ENCODE measurements at regions not wholly inside any gene's neighbourhood (a gene's known extent, or its start where the extent isn't known, plus 50 kb on each side); places are given as distances from the start of the nearest gene placed in this dataset.
"Not testable (repeated sequence)": the region's sequence is repeated elsewhere in the genome, so short reads cannot be mapped to it uniquely, and the experiment has no call there.

GRCh38 chr19:20482721-20483120, 82.9 kb downstream of the ZNF737 start:
- ATAC-seq, result no peak
- Mint-ChIP-seq H3K4me3 (no peak overlapping the region), H3K9me3 (peaks cover 12% of the 10 kb centered on the region)

GRCh38 chr19:20481736-20482135, 83.8 kb downstream of the ZNF737 start:
- ATAC-seq (no peak), DNase-seq (ENCODE audit: low spot score in 2 of 2) (no peak)

More at GRCh38 chr19:20482721-20483120, 82.9 kb downstream of the ZNF737 start:
- H3K36me3 Mint-ChIP-seq, result no peaks in the 10 kb centered on the region
- no peak for DNase-seq (ENCODE audit: low spot score in 2 of 2)
- H3K4me1 Mint-ChIP-seq, result no peaks in the 10 kb centered on the region
- H3K27ac Mint-ChIP-seq, result no peak overlapping the region

DNA sequence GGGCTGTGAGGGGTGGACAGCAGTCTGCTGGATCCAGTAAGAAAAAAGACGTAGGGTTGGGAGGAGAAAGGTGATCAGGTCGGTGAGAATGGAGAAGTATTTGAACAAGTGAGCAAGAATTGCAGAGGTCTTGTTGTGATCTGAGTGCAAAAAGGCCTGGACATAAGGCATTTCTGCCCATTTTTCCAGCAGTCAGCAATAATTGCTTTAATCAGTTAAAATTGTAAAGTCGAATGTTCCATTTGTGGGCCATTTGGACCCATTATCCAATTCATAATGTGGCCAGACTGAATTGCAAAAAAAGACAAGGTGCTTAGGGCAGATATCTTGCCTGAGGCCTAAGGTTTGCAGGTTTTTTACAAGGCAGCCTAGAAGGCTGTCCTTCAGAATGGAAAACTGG, 86.1 kb downstream of the ZNF737 start:
- no peak for ATAC-seq
- H3K4me3 Mint-ChIP-seq, result no peak overlapping the region
- peaks cover 16% of the 10 kb centered on the region for H3K9me3 Mint-ChIP-seq
- DNase-seq (ENCODE audit: low spot score in 2 of 2), result no peak
- H3K27ac Mint-ChIP-seq, result no peak overlapping the region
- H3K36me3 Mint-ChIP-seq, result no peaks in the 10 kb centered on the region
- H3K4me1 Mint-ChIP-seq, result no peaks in the 10 kb centered on the region

More at GRCh38 chr19:20481736-20482135, 83.8 kb downstream of the ZNF737 start:
- no peaks in the 10 kb centered on the region for H3K36me3 Mint-ChIP-seq
- H3K9me3 Mint-ChIP-seq, result peaks cover 22% of the 10 kb centered on the region
- no peak overlapping the region for H3K27ac Mint-ChIP-seq
- no peak overlapping the region for H3K4me3 Mint-ChIP-seq
- H3K4me1 Mint-ChIP-seq, result no peaks in the 10 kb centered on the region

DNA sequence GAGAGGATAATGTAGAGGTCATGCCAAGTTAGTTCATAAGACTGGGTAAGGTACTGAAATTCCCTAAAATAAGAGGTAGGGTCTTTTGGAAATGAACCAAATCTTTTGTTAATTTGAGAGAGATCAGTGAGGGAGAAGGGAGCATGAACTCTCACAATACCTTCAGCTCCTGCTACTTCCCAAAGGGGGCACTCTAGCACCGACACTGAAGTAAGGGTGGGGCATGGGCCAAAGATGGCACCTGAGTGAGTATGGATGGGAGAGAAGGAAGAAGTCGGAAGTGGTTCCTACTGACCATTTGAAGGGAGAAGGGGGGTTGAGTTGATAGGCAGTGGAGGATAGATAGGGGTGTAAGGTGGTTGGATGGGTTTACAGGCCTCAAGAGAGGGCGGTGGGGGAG, 86.6 kb downstream of the ZNF737 start:
- Mint-ChIP-seq H3K4me1 (no peaks in the 10 kb centered on the region), H3K9me3 (peaks cover 15% of the 10 kb centered on the region)

DNA sequence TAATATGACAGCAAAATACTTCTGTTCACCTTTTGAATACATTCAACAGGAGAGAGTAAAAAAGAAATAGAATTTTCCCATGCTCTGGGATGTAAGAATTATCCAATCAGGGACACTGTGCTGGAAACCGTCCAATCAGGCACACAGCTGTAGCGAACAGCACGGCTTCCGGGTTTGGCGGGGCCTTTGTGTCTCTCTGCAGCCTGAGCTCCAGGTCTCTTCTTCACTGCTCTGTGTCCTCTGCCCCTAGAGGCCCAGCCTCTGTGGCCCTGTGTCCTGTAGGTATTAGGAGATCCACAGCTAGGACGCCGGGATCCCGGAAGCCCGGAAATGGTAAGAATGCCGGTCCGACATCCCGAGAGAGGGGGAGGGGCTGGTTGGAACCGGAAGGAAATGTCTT, 92.7 kb downstream of the ZNF737 start:
- ATAC-seq, result no peak

More for the DNA sequence above, 86.6 kb downstream of the ZNF737 start:
- Mint-ChIP-seq H3K27ac (no peak overlapping the region), H3K4me3 (no peak overlapping the region), H3K36me3 (no peaks in the 10 kb centered on the region)
- ATAC-seq, result no peak
- no peak for DNase-seq (ENCODE audit: low spot score in 2 of 2)

GRCh38 chr19:20471431-20471830, 94.2 kb downstream of the ZNF737 start:
- Mint-ChIP-seq H3K36me3 (no peaks in the 10 kb centered on the region), H3K4me3 (no peak overlapping the region), H3K27ac (no peak overlapping the region), H3K9me3 (no peaks in the 10 kb centered on the region), H3K4me1 (no peaks in the 10 kb centered on the region)
- no peak for DNase-seq (ENCODE audit: low spot score in 2 of 2)
- ATAC-seq, result no peak

More for the DNA sequence above, 92.7 kb downstream of the ZNF737 start:
- DNase-seq (ENCODE audit: low spot score in 2 of 2), result no peak
- no peak overlapping the region for H3K4me3 Mint-ChIP-seq
- no peak overlapping the region for H3K27ac Mint-ChIP-seq
- H3K4me1 Mint-ChIP-seq, result no peaks in the 10 kb centered on the region
- peaks cover 11% of the 10 kb centered on the region for H3K9me3 Mint-ChIP-seq
- H3K36me3 Mint-ChIP-seq, result no peaks in the 10 kb centered on the region

- Mint-ChIP-seq H3K4me3 (no peak overlapping the region), H3K36me3 (no peaks in the 10 kb centered on the region), H3K4me1 (no peaks in the 10 kb centered on the region), H3K9me3 (no peaks in the 10 kb centered on the region), H3K27ac (no peak overlapping the region)
- DNase-seq (ENCODE audit: low spot score in 2 of 2), result no peak
- no peak for ATAC-seq
Measured at GRCh38 chr19:20470345-20471135, 95.0 kb downstream of the ZNF737 start.

DNA sequence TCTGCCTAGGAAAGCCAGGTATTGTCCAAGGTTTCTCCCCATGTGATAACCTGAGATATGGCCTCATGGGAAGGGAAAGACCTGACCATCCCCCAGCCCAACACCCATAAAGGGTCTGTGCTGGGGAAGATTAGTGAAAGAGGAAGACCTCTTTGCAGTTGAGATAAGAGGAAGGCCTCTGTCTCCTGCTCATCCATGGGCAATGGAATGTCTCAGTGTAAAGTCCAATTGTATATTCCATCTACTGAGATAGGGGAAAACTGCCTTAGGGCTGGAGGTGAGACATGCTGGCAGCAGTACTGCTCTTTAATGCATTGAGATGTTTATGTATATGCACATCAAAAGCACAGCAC, 99.0 kb downstream of the ZNF737 start:
- H3K27ac Mint-ChIP-seq; DNase-seq (ENCODE audit: low spot score in 2 of 2); H3K36me3 Mint-ChIP-seq; ATAC-seq; H3K9me3 Mint-ChIP-seq; H3K4me3 Mint-ChIP-seq; H3K4me1 Mint-ChIP-seq: not testable (repeated sequence)

DNA sequence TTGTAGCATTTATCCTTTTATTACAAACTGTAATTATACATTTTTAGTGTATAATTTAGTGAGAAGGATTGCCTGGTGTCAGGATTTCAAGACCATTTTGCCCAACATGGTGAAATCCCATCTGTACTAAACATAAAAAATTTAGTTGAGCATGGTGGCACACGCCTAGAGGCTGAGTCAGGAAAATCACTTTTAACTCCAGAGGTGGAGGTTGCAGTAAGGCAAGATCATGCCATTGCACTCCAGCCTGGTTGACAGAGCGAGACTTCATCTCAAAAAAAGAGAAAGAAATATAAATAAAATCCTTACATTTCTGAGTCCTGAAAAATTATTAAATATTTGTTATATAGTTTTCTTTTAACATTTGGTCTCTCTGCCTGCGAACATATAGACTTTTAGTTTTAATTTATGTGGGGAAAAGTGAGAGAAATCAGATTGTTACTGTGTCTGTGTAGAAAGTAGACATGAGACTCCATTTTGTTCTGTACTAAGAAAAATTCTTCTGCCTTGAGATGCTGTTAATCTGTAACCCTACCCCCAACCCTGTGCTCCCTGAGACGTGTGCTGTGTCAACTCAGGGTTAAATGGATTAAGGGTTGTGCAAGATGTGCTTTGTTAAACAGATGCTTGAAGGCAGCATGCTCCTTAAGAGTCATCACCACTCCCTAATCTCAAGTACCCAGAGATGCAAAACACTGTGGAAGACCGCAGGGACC, 99.5 kb downstream of the ZNF737 start:
- not testable (repeated sequence) for H3K4me1 Mint-ChIP-seq; H3K9me3 Mint-ChIP-seq; H3K4me3 Mint-ChIP-seq; H3K27ac Mint-ChIP-seq; ATAC-seq; H3K36me3 Mint-ChIP-seq; DNase-seq (ENCODE audit: low spot score in 2 of 2)

DNA sequence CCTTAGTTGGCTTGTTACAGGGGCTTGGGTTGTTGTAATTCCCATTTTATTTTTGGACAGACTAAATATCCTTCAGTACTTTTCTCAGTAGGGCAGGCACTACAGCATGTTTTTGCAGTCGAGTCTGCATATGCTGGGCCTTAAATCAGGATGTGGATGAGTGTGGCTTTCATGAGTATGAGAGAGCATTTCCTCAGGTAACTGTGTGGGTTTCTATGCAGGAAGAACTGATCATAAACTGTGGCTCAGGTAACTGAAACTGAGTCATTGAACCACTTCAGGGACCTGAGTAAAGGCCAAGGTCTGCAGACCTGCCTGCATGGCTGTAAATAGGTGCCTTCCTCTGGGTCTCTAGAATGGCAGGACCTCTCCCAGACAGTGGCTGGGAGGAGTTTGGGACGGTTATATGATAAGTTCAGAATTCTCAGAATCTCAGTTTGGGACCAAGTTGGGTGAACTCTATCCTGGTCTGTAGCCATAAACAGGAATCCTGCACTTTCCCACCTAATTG, 112.1 kb downstream of the ZNF737 start:
- Mint-ChIP-seq H3K4me1 (no peaks in the 10 kb centered on the region), H3K27ac (no peak overlapping the region), H3K36me3 (no peaks in the 10 kb centered on the region), H3K9me3 (no peaks in the 10 kb centered on the region), H3K4me3 (no peak overlapping the region)
- ATAC-seq (no peak), DNase-seq (ENCODE audit: low spot score in 2 of 2) (no peak)

GRCh38 chr19:20444202-20444885, 121.2 kb downstream of the ZNF737 start:
- peak; percentile 50 for ATAC-seq
- Mint-ChIP-seq H3K4me1 (no peaks in the 10 kb centered on the region), H3K9me3 (no peaks in the 10 kb centered on the region), H3K4me3 (no peak overlapping the region), H3K27ac (no peak overlapping the region), H3K36me3 (no peaks in the 10 kb centered on the region)
- no peak for DNase-seq (ENCODE audit: low spot score in 2 of 2)

GRCh38 chr19:20432266-20432842, 133.2 kb downstream of the ZNF737 start:
- ATAC-seq; H3K9me3 Mint-ChIP-seq; H3K27ac Mint-ChIP-seq; H3K4me3 Mint-ChIP-seq; DNase-seq (ENCODE audit: low spot score in 2 of 2); H3K4me1 Mint-ChIP-seq; H3K36me3 Mint-ChIP-seq: not testable (repeated sequence)

DNA sequence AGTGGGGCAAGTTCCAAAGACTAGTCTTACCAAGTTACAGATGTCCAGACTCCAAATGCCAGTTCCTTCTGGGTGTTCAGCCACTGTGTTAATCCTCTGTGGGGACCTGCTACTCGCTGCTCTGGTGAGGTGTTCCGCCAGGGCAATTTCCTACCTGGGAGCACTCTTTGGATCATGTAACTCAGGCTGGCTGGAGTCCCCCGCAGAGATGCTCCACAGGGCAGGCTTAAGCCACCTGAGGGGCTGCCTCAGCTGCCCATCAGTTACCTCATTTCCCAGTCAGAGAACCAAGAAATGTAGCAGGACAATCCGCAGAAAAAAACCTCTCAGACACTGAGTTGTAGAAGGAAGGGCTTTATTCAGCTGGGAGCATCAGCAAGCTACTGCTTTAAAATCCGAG, 133.8 kb downstream of the ZNF737 start:
- Mint-ChIP-seq H3K4me1 (no peaks in the 10 kb centered on the region), H3K36me3 (no peaks in the 10 kb centered on the region), H3K4me3 (no peak overlapping the region), H3K27ac (no peak overlapping the region), H3K9me3 (no peaks in the 10 kb centered on the region)
- ATAC-seq (no peak), DNase-seq (ENCODE audit: low spot score in 2 of 2) (no peak)

- DNase-seq (ENCODE audit: low spot score in 2 of 2), result peak; percentile 2 to 47
- no peaks in the 10 kb centered on the region for H3K9me3 Mint-ChIP-seq
- peak overlapping the region; percentile 92 for H3K4me3 Mint-ChIP-seq
- no peak for ATAC-seq
- H3K27ac Mint-ChIP-seq, result peak overlapping the region; percentile 97
- H3K4me1 Mint-ChIP-seq, result no peaks in the 10 kb centered on the region
- peaks cover 17% of the 10 kb centered on the region for H3K36me3 Mint-ChIP-seq
Measured at GRCh38 chr19:20423381-20424197, 142.0 kb downstream of the ZNF737 start.

All from stimulated activated effector memory CD8-positive, alpha-beta T cell treated with anti-CD3 and anti-CD28 coated beads, Interleukin-12 subunit alpha, Interleukin-12 subunit beta, amount 100 ng/mL, for 72 hours (primary cell).